ENCODE measurements at regions not wholly inside any gene's neighbourhood (a gene's known extent, or its start where the extent isn't known, plus 50 kb on each side); places are given as distances from the start of the nearest gene placed in this dataset.

DNA sequence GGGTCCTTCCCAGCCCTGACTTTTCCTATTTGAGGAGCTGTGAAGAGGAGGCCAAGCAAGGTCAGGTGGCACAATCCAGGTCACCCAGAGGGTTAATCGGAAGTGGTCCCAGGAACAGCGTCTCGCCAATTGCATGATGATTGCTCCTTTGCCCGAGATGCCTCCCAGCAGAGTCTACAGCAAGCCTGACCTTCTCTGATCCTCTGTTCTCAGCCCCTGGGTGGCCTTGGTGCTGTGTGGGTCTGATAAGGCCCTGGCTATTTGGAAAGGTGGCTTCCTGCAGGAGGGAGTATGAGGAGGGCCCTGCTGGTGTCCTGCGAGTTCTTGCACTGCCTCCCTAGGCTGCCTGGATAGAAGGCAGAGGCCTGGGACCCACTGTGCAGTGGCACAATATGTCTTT, 116.2 kb downstream of the FOXD2 start:
- peaks cover 0 to 8% (median 0%) of the 10 kb centered on the region in 3 donors for H3K4me1 ChIP-seq
- peaks cover 0 to 65% (median 0%) of the 10 kb centered on the region in 4 donors for H3K27me3 ChIP-seq
- 94 to 100% methylated on average over 3 of the region's 5 CpGs for WGBS, 2 donors
- H3K9me3 ChIP-seq, result no peaks in the 10 kb centered on the region
- DNase-seq, result no peak
- no peak overlapping the region for H3K27ac ChIP-seq
- TF ChIP-seq, protein P1, sequence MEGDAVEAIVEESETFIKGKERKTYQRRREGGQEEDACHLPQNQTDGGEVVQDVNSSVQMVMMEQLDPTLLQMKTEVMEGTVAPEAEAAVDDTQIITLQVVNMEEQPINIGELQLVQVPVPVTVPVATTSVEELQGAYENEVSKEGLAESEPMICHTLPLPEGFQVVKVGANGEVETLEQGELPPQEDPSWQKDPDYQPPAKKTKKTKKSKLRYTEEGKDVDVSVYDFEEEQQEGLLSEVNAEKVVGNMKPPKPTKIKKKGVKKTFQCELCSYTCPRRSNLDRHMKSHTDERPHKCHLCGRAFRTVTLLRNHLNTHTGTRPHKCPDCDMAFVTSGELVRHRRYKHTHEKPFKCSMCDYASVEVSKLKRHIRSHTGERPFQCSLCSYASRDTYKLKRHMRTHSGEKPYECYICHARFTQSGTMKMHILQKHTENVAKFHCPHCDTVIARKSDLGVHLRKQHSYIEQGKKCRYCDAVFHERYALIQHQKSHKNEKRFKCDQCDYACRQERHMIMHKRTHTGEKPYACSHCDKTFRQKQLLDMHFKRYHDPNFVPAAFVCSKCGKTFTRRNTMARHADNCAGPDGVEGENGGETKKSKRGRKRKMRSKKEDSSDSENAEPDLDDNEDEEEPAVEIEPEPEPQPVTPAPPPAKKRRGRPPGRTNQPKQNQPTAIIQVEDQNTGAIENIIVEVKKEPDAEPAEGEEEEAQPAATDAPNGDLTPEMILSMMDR (IDR thresholded peaks at IDR 0.05), result no peak
- TF ChIP-seq POLR2A (IDR thresholded peaks at IDR 0.05), result no peak
- no peaks in the 10 kb centered on the region for H3K36me3 ChIP-seq
- intact Hi-C loops (cut with DNase I), result no loop called here
- no peak overlapping the region for H3K4me3 ChIP-seq

DNA sequence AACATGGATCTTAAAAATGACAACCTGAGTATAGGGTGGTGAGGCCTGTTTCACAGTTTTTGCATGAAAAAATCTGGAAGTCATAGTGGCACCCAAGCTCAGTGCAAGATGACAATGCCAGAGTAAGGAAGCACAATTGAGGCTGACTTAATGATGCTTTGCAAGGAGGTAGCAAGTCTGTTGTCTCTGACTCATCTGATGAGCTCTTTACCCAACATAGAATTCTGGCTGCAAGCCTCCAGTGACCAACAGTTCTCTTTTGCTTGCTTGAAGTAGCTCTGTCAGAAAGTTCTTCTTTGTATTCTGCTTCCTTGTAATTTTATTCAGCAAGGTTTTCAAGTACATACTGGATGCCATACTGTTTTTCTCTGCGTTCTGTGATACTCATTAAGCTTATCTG, 117.1 kb downstream of the FOXD2 start:
- TF ChIP-seq POLR2A (IDR thresholded peaks at IDR 0.05), result no peak
- TF ChIP-seq, protein P1 (IDR thresholded peaks at IDR 0.05), result no peak
- Histone ChIP-seq H3K27me3 (peaks cover 0 to 63% (median 0%) of the 10 kb centered on the region in 4 donors), H3K4me3 (no peak overlapping the region), H3K9me3 (no peaks in the 10 kb centered on the region), H3K4me1 (peaks cover 0 to 10% (median 0%) of the 10 kb centered on the region in 3 donors), H3K27ac (no peak overlapping the region), H3K36me3 (no peaks in the 10 kb centered on the region)
- intact Hi-C loops (cut with DNase I), result no loop called here
- DNase-seq, result no peak
- 86 to 95% methylated on average over 1 of the region's 1 CpG for WGBS, 2 donors

DNA sequence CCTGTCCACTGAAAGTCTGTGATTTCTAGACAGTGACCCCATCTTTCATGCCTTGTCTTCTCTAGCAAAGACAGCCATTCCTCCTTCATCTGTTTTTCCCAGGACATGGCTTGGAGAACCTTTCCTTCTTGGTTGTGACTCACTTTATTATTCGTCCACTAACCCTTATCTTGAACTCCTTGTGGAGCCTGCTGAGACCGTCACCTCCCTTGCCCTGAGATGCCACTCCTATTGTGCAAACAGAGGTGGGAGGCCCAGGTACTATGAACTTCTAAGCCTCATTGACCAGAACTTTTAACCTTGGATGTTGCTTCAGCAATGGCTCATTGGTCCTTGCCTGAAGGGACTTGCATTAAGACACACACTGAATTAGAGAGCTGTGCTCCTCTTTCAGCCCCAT, 117.5 kb downstream of the FOXD2 start:
- TF ChIP-seq POLR2A (IDR thresholded peaks at IDR 0.05), result no peak
- TF ChIP-seq, protein P1 (IDR thresholded peaks at IDR 0.05), result no peak
- no peaks in the 10 kb centered on the region for H3K36me3 ChIP-seq
- H3K27me3 ChIP-seq, result peaks cover 0 to 65% (median 0%) of the 10 kb centered on the region in 4 donors
- H3K4me1 ChIP-seq, result peaks cover 0 to 10% (median 0%) of the 10 kb centered on the region in 3 donors
- no peaks in the 10 kb centered on the region for H3K9me3 ChIP-seq
- no peak overlapping the region for H3K4me3 ChIP-seq
- intact Hi-C loops (cut with DNase I), result no loop called here
- DNase-seq, result no peak
- no peak overlapping the region for H3K27ac ChIP-seq
- WGBS, 2 donors, result 63 to 83% methylated on average over 2 of the region's 2 CpGs

DNA sequence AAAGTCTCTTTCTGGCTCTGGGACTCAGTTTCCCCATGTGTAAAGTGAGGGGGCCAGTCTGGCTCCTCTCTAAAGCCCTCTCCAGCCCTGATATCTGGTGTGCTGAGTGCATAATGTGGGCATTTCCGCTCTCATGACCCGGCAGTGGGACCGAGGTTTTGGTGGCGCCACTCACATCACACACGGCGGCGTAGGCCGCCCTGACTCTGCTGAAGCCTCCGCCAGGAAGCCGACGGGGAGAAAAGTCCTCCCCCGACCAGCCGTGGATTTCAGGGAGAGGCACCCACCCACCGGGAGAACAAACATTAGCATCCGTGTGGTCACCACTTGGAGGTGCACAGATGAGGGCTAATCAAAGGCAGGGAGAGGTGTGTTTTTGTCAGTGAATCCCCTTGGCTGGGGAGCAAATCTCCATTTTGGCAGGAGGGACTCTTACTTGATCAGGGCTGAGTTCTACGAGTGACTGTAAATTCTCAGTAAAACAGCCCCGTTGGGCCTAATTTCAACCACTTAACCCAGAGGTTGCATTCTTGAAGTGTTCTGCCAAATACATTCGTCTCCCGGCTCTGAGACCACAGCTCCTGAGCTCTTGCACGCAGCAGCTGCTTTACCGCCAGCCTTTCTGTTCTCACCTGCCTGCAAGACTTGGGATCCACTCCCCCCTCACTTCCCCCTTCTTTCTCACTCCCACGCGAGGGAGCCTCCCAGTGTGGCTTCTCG, 118.2 kb downstream of the FOXD2 start:
- Histone ChIP-seq H3K9me3 (no peaks in the 10 kb centered on the region), H3K4me3 (no peak overlapping the region), H3K27me3 (peaks cover 0 to 72% (median 0%) of the 10 kb centered on the region in 4 donors), H3K4me1 (peaks cover 0 to 10% (median 0%) of the 10 kb centered on the region in 3 donors), H3K27ac (no peak overlapping the region), H3K36me3 (no peaks in the 10 kb centered on the region)
- 66 to 69% methylated on average over 9 to 20 of the region's 24 CpGs for WGBS, 2 donors
- no peak for DNase-seq
- intact Hi-C loops (cut with DNase I), result no loop called here
- TF ChIP-seq, protein P1 (IDR thresholded peaks at IDR 0.05), result no peak
- TF ChIP-seq POLR2A (IDR thresholded peaks at IDR 0.05), result no peak

DNA sequence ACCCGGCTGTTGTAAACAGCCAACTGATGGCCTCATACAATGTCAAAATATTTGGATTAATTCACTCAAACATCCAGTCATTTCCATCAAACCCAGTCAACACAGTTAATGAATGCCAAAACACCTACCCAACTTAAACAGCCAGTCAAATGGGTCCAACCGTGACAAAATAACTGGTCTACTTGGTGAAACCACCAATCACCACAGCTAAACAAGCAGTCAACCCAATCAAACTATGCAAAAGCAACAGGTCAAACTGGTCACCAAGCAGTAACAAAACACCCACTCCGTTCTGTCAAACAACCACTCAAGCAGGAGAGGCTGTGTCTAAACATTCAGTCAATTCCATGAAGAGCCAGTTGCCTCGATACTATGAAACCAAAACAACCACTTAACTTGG, 119.2 kb downstream of the FOXD2 start:
- DNase-seq, result no peak
- 46 to 69% methylated on average over 4 of the region's 4 CpGs for WGBS, 2 donors
- intact Hi-C loops (cut with DNase I), result no loop called here
- peaks cover 0 to 65% (median 0%) of the 10 kb centered on the region in 4 donors for H3K27me3 ChIP-seq
- TF ChIP-seq, protein P1 (IDR thresholded peaks at IDR 0.05), result no peak
- H3K4me1 ChIP-seq, result peaks cover 0 to 10% (median 0%) of the 10 kb centered on the region in 3 donors
- H3K9me3 ChIP-seq, result no peaks in the 10 kb centered on the region
- no peaks in the 10 kb centered on the region for H3K36me3 ChIP-seq
- H3K4me3 ChIP-seq, result no peak overlapping the region
- H3K27ac ChIP-seq, result no peak overlapping the region

Measured in esophagus squamous epithelium (tissue), 5 donors.